Neural progenitor cell (in vitro differentiated cells): ENCODE measurements at regions not wholly inside any gene's neighbourhood (a gene's known extent, or its start where the extent isn't known, plus 50 kb on each side); places are given as distances from the start of the nearest gene placed in this dataset.

Experiments used
- DNase-seq: peaks from one replicate; pipeline ENCODE4 v3.0.0-alpha.2; 2016; ENCODE audit warnings: low spot score
- H2AFZ ChIP-seq: fragments of 200-600 bp; sonication (generic); replicated peaks from 2 replicates; pipeline ENCODE4 v1.6.1; 2016; ENCODE audit warnings: antibody characterized with exemption
- H3F3A ChIP-seq: fragments of 200-600 bp; sonication (generic); 2 replicates; pipeline ENCODE4 v1.6.1; 2016; ENCODE audit warnings: antibody characterized with exemption, low read depth
- H3K27ac ChIP-seq: fragments of 200-600 bp; sonication (generic); 2 replicates; pipeline ENCODE4 v1.5.1; 2016; ENCODE audit warnings: mild to moderate bottlenecking
- H3K27me3 ChIP-seq: fragments of 200-600 bp; sonication (generic); 2 replicates; pipeline ENCODE4 v1.6.1; 2016; ENCODE audit warnings: mild to moderate bottlenecking, moderate library complexity
- H3K36me3 ChIP-seq: fragments of 200-600 bp; sonication (generic); 2 replicates; pipeline ENCODE4 v1.5.1; 2016
- H3K4me1 ChIP-seq: fragments of 200-600 bp; sonication (generic); 2 replicates; pipeline ENCODE4 v1.6.1; 2016; ENCODE audit warnings: mixed run types
- H3K4me2 ChIP-seq: fragments of 200-600 bp; sonication (generic); 2 replicates; pipeline ENCODE4 v1.6.1; 2016
- H3K4me3 ChIP-seq: fragments of 200-600 bp; sonication (generic); 2 replicates; pipeline ENCODE4 v1.5.1; 2016
- H3K79me2 ChIP-seq: fragments of 200-600 bp; sonication (generic); 2 replicates; pipeline ENCODE4 v1.6.1; 2016; ENCODE audit warnings: low read depth
- H3K9ac ChIP-seq: fragments of 200-600 bp; sonication (generic); 2 replicates; pipeline ENCODE4 v1.6.1; 2016
- H3K9me3 ChIP-seq: fragments of 200-600 bp; sonication (generic); 2 replicates; pipeline ENCODE4 v1.5.1; 2016; ENCODE audit warnings: low read depth
- H4K20me1 ChIP-seq: fragments of 200-600 bp; sonication (generic); 2 replicates; pipeline ENCODE4 v1.6.1; 2016; ENCODE audit warnings: low read depth
- H3K27ac Mint-ChIP-seq: 3 replicates; pipeline ENCODE4 v1.8.0; 2021; ENCODE audit warnings: mixed read lengths
- H3K27me3 Mint-ChIP-seq: 2 replicates; pipeline ENCODE4 v1.8.0; 2022; ENCODE audit warnings: low read depth, mild to moderate bottlenecking, inconsistent platforms, moderate library complexity, mixed read lengths; ENCODE audit not compliant: insufficient read depth
- H3K36me3 Mint-ChIP-seq: 3 replicates; pipeline ENCODE4 v1.8.0; 2021; ENCODE audit warnings: mixed read lengths
- H3K4me1 Mint-ChIP-seq: 3 replicates; pipeline ENCODE4 v1.8.0; 2021; ENCODE audit warnings: mixed read lengths
- H3K4me3 Mint-ChIP-seq: 3 replicates; pipeline ENCODE4 v1.8.0; 2021; ENCODE audit warnings: mild to moderate bottlenecking, moderate library complexity, mixed read lengths
- H3K9me3 Mint-ChIP-seq: 3 replicates; pipeline ENCODE4 v1.8.0; 2020; ENCODE audit warnings: mixed read lengths
- EZH2 ChIP-seq: fragments of 200-600 bp; sonication (generic); IDR thresholded peaks from 2 replicates; pipeline ENCODE4 v1.6.1; 2017; ENCODE audit warnings: antibody characterized with exemption, mild to moderate bottlenecking, moderate library complexity
- EZH2phosphoT487 ChIP-seq: fragments of 200-600 bp; sonication (generic); IDR thresholded peaks from 2 replicates; pipeline ENCODE4 v1.6.1; 2017; ENCODE audit warnings: antibody characterized with exemption
- TF ChIP-seq, protein P1 (sequence below): fragments of 200-600 bp; sonication (generic); IDR thresholded peaks from 2 replicates; pipeline ENCODE4 v1.5.1; 2017; ENCODE audit warnings: antibody characterized with exemption, mild to moderate bottlenecking

DNA sequence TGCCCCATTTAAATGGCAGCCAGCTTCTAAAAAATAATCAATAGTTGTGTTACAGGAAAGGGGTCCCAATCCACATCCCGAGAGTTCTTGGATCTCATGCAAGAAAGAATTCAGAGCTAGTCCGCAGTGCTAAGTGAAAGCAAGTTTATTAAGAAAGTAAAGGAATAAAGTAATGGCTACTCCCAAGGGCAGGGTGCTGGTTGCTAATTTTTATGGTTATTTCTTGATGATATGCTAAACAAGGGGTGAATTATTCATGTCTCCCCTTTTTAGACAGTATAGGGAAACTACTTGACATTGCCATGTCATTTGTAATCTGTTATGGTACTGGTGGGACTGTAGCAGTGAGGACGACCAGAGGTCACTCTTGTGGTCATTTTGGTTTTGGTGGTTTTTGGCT is 591.3 kb downstream of the LRFN5 start:
- Histone ChIP-seq H3K9me3 (no peaks in the 10 kb centered on the region), H3K27ac (no peak overlapping the region), H2AFZ (no peak overlapping the region), H3K4me2 (no peak overlapping the region), H3K4me3 (no peak overlapping the region), H4K20me1 (no peaks in the 10 kb centered on the region), H3K79me2 (no peaks in the 10 kb centered on the region), H3K27me3 (no peaks in the 10 kb centered on the region), H3K4me1 (no peaks in the 10 kb centered on the region), H3K36me3 (no peaks in the 10 kb centered on the region), H3F3A (no peaks in the 10 kb centered on the region), H3K9ac (no peak overlapping the region)
- no peak for DNase-seq
- H3K27me3 Mint-ChIP-seq: no peaks in the 10 kb centered on the region
- H3K4me1 Mint-ChIP-seq: no peaks in the 10 kb centered on the region
- TF ChIP-seq, protein P1, sequence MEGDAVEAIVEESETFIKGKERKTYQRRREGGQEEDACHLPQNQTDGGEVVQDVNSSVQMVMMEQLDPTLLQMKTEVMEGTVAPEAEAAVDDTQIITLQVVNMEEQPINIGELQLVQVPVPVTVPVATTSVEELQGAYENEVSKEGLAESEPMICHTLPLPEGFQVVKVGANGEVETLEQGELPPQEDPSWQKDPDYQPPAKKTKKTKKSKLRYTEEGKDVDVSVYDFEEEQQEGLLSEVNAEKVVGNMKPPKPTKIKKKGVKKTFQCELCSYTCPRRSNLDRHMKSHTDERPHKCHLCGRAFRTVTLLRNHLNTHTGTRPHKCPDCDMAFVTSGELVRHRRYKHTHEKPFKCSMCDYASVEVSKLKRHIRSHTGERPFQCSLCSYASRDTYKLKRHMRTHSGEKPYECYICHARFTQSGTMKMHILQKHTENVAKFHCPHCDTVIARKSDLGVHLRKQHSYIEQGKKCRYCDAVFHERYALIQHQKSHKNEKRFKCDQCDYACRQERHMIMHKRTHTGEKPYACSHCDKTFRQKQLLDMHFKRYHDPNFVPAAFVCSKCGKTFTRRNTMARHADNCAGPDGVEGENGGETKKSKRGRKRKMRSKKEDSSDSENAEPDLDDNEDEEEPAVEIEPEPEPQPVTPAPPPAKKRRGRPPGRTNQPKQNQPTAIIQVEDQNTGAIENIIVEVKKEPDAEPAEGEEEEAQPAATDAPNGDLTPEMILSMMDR: no peak
- TF ChIP-seq EZH2phosphoT487 (no peak), EZH2 (no peak)
- no peaks in the 10 kb centered on the region for H3K9me3 Mint-ChIP-seq
- H3K4me3 Mint-ChIP-seq: no peak overlapping the region
- H3K36me3 Mint-ChIP-seq: no peaks in the 10 kb centered on the region
- H3K27ac Mint-ChIP-seq: no peak overlapping the region

DNA sequence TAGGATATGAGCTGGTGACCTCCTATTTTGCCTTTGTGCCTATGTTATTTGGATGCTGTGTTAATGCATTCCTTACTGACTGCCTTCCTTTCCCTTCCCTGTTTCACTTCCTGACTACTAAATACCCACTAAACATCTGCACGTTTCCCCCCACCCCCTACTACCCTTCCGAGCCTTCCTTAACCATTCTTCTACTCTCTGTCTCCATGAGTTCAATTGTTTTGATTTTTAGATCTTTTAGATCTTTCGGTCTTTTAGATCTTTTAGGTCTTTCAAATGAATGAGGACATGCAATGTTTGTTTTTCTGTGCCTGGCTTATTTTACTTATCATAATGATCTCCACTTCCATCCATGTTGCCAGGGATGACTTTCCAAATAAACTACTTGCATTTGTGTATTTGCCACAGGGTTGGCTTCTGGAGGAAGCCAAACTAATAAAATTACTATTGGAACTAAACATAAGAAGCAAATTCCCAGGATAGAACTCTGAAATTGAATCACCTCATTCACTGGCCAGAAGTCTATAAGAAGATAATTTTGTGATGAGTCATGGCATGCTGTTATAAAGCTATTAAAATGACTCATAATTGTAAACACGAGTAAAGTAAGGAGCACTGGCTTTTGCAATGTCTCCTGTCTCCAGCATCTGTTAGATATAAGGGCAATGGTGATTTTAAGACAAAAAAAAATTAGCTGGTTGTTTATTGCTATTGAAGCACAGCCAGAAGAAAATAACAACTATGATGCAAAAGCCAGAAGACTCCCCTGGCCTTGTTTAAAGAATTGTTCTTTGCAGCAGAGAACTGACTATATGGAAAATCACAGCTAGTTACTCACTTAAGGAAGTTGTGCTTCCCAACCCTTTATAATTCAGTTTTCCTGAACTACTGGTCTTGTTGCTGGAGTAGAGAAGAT is 586.3 kb downstream of the LRFN5 start:
- Histone ChIP-seq H3K4me2 (no peak overlapping the region), H3K27ac (no peak overlapping the region)

GRCh38 chr14:42190744-42191143 is 584.1 kb downstream of the LRFN5 start:
- H4K20me1 ChIP-seq: no peaks in the 10 kb centered on the region
- no peak for TF ChIP-seq EZH2phosphoT487
- TF ChIP-seq, protein P1: no peak
- TF ChIP-seq EZH2: no peak
- no peak for DNase-seq
- Mint-ChIP-seq H3K4me3 (no peak overlapping the region), H3K27me3 (no peaks in the 10 kb centered on the region), H3K27ac (no peak overlapping the region), H3K4me1 (no peaks in the 10 kb centered on the region), H3K9me3 (no peaks in the 10 kb centered on the region), H3K36me3 (no peaks in the 10 kb centered on the region)
- H3K9me3 ChIP-seq: no peaks in the 10 kb centered on the region
- H3K27me3 ChIP-seq: no peaks in the 10 kb centered on the region
- no peaks in the 10 kb centered on the region for H3F3A ChIP-seq
- no peak overlapping the region for H2AFZ ChIP-seq
- H3K36me3 ChIP-seq: no peaks in the 10 kb centered on the region
- H3K4me3 ChIP-seq: no peak overlapping the region
- H3K27ac ChIP-seq: no peak overlapping the region
- H3K9ac ChIP-seq: no peak overlapping the region
- H3K79me2 ChIP-seq: no peaks in the 10 kb centered on the region
- H3K4me1 ChIP-seq: no peaks in the 10 kb centered on the region
- H3K4me2 ChIP-seq: no peak overlapping the region

More for the DNA sequence above, 586.3 kb downstream of the LRFN5 start:
- H3K4me3 Mint-ChIP-seq: no peak overlapping the region
- H3K9me3 ChIP-seq: no peaks in the 10 kb centered on the region
- H3F3A ChIP-seq: no peaks in the 10 kb centered on the region
- H3K4me1 Mint-ChIP-seq: no peaks in the 10 kb centered on the region
- no peaks in the 10 kb centered on the region for H3K9me3 Mint-ChIP-seq
- no peaks in the 10 kb centered on the region for H3K4me1 ChIP-seq
- TF ChIP-seq, protein P1: no peak
- TF ChIP-seq EZH2phosphoT487: no peak
- no peaks in the 10 kb centered on the region for H4K20me1 ChIP-seq
- no peak for DNase-seq
- no peak overlapping the region for H3K4me3 ChIP-seq
- H3K79me2 ChIP-seq: no peaks in the 10 kb centered on the region
- H3K27me3 ChIP-seq: no peaks in the 10 kb centered on the region
- H3K27ac Mint-ChIP-seq: no peak overlapping the region
- H3K36me3 ChIP-seq: no peaks in the 10 kb centered on the region
- H3K9ac ChIP-seq: no peak overlapping the region
- no peaks in the 10 kb centered on the region for H3K27me3 Mint-ChIP-seq
- no peak overlapping the region for H2AFZ ChIP-seq
- no peaks in the 10 kb centered on the region for H3K36me3 Mint-ChIP-seq
